ENCODE measurements at regions not wholly inside any gene's neighbourhood (a gene's known extent, or its start where the extent isn't known, plus 50 kb on each side); places are given as distances from the start of the nearest gene placed in this dataset.
"Not testable (repeated sequence)": the region's sequence is repeated elsewhere in the genome, so short reads cannot be mapped to it uniquely, and the experiment has no call there.

- no peak for DNase-seq
Observed at GRCh38 chr2:190742431-190742830, 93.5 kb downstream of the NAB1 start.

- no peak for DNase-seq
Observed at GRCh38 chr2:190744041-190744440, 95.2 kb downstream of the NAB1 start.

GRCh38 chr2:190746971-190747761 is 98.3 kb downstream of the NAB1 start:
- no peak for DNase-seq

GRCh38 chr2:190748966-190749365 is 100.1 kb downstream of the NAB1 start:
- no peak for DNase-seq

- no peak for DNase-seq
Observed at GRCh38 chr2:190755772-190756415, 107.0 kb downstream of the NAB1 start.

- no peak for DNase-seq
Observed at GRCh38 chr2:190759749-190760213, 110.9 kb downstream of the NAB1 start.

- DNase-seq, result not testable (repeated sequence)
Observed at GRCh38 chr2:190760353-190761150, 111.7 kb downstream of the NAB1 start.

GRCh38 chr2:190761216-190761615 is 112.3 kb downstream of the NAB1 start:
- not testable (repeated sequence) for DNase-seq

- DNase-seq, result no peak
Observed at GRCh38 chr2:190762566-190762965, 113.7 kb downstream of the NAB1 start.

GRCh38 chr2:190763100-190763499 is 114.2 kb downstream of the NAB1 start:
- DNase-seq, result no peak

- DNase-seq, result no peak
Observed at GRCh38 chr2:190763901-190764514, 115.1 kb downstream of the NAB1 start.

- DNase-seq, result no peak
Observed at GRCh38 chr2:190765386-190766173, 115.0 kb upstream of the GLS start.

- no peak for DNase-seq
Observed at GRCh38 chr2:190766174-190766572, 114.4 kb upstream of the GLS start.

- DNase-seq, result no peak
Observed at GRCh38 chr2:190766595-190766994, 114.0 kb upstream of the GLS start.

- DNase-seq, result no peak
Observed at GRCh38 chr2:190767821-190768220, 112.8 kb upstream of the GLS start.

GRCh38 chr2:190769258-190769657 is 111.4 kb upstream of the GLS start:
- no peak for DNase-seq

GRCh38 chr2:190771726-190772125 is 108.9 kb upstream of the GLS start:
- no peak for DNase-seq

- no peak for DNase-seq
Observed at GRCh38 chr2:190780594-190780993, 100.0 kb upstream of the GLS start.

- peak; percentile 38 for DNase-seq
Observed at GRCh38 chr2:190781604-190782198, 98.9 kb upstream of the GLS start.

GRCh38 chr2:190782264-190782663 is 98.4 kb upstream of the GLS start:
- no peak for DNase-seq

- DNase-seq, result no peak
Observed at GRCh38 chr2:190783513-190784263, 96.9 kb upstream of the GLS start.
